ENCODE measurements at regions not wholly inside any gene's neighbourhood (a gene's known extent, or its start where the extent isn't known, plus 50 kb on each side); places are given as distances from the start of the nearest gene placed in this dataset.

- CTCF ChIA-PET: no interaction called here
- no peak for FAIRE-seq
Measured at GRCh38 chr13:68174893-68175292, 944.8 kb upstream of the PCDH9 start.

GRCh38 chr13:68173111-68173510 is 943.0 kb upstream of the PCDH9 start:
- H3K4me2 ChIP-seq: no peak overlapping the region
- no peak overlapping the region for H3K4me3 ChIP-seq
- ChIA-PET CTCF (no interaction called here), POLR2A (no interaction called here)
- DNase-seq (ENCODE audit: low read depth in 1 of 2, low spot score in 1 of 2) (no peak), ATAC-seq (no peak), FAIRE-seq (no peak)
- H3K4me1 ChIP-seq: peaks cover 5% of the 10 kb centered on the region; the same call in 1 of the 3 replicates
- WGBS (ENCODE audit: missing lambda C conversion rate): 17% methylated on average over 2 of the region's 2 CpGs
- no peak for TF ChIP-seq FOSL2 (IDR thresholded peaks at IDR 0.05)
- TF ChIP-seq FOSL2 (CRISPR knock-in tag; IDR thresholded peaks at IDR 0.05): no peak
- TF ChIP-seq CHD4 (IDR thresholded peaks at IDR 0.05; ENCODE audit: borderline replicate concordance): no peak
- no peak for TF ChIP-seq MAX (IDR thresholded peaks at IDR 0.05)
- no peak for TF ChIP-seq ESRRA (IDR thresholded peaks at IDR 0.05; ENCODE audit: borderline replicate concordance, low read length)
- TF ChIP-seq POLR2AphosphoS2 (conservative IDR thresholded peaks at IDR 0.05; ENCODE audit: low read length): no peak
- TF ChIP-seq REST (IDR thresholded peaks at IDR 0.05): no peak
- no peak for TF ChIP-seq ZNF302 (CRISPR knock-in tag; IDR thresholded peaks at IDR 0.05)
- no peak for TF ChIP-seq PBX3 (IDR thresholded peaks at IDR 0.05)
- TF ChIP-seq ZSCAN20 (CRISPR knock-in tag; IDR thresholded peaks at IDR 0.05): no peak
- no peak for TF ChIP-seq FOXS1 (CRISPR knock-in tag; IDR thresholded peaks at IDR 0.05)
- TF ChIP-seq ZFP36 (IDR thresholded peaks at IDR 0.05; ENCODE audit: borderline replicate concordance, partially characterized antibody): no peak
- TF ChIP-seq NR3C1 (IDR thresholded peaks at IDR 0.05): no peak
- TF ChIP-seq JUN (IDR thresholded peaks at IDR 0.05): no peak
- no peak for TF ChIP-seq HOXB13 (CRISPR knock-in tag; IDR thresholded peaks at IDR 0.05; ENCODE audit: low read depth)
- H3K27ac ChIP-seq: no peak overlapping the region
- H3K9me3 ChIP-seq: no peaks in the 10 kb centered on the region

More at GRCh38 chr13:68174893-68175292, 944.8 kb upstream of the PCDH9 start:
- DNase-seq (ENCODE audit: low read depth in 1 of 2, low spot score in 1 of 2) (no peak), ATAC-seq (no peak)
- Histone ChIP-seq H3K4me1 (peaks cover 5% of the 10 kb centered on the region; the same call in 1 of the 3 replicates), H3K4me2 (no peak overlapping the region), H3K9me3 (no peaks in the 10 kb centered on the region), H3K27ac (no peak overlapping the region), H3K4me3 (no peak overlapping the region)
- POLR2A ChIA-PET: no interaction called here
- WGBS (ENCODE audit: missing lambda C conversion rate): 89% methylated on average over 2 of the region's 2 CpGs
- TF ChIP-seq JUNB (IDR thresholded peaks at IDR 0.05): no peak
- no peak for TF ChIP-seq EP300 (IDR thresholded peaks at IDR 0.05)
- no peak for TF ChIP-seq NR3C1 (IDR thresholded peaks at IDR 0.05)
- no peak for TF ChIP-seq CBX8 (IDR thresholded peaks at IDR 0.05)
- TF ChIP-seq ATOH8 (CRISPR knock-in tag; IDR thresholded peaks at IDR 0.05; ENCODE audit: low read depth): no peak
- TF ChIP-seq FOXS1 (CRISPR knock-in tag; IDR thresholded peaks at IDR 0.05): no peak
- no peak for TF ChIP-seq EHF (CRISPR knock-in tag; IDR thresholded peaks at IDR 0.05)
- no peak for TF ChIP-seq GATA3 (IDR thresholded peaks at IDR 0.05; ENCODE audit: borderline replicate concordance)
- no peak for TF ChIP-seq USF2 (IDR thresholded peaks at IDR 0.05)
- TF ChIP-seq ESRRA (IDR thresholded peaks at IDR 0.05; ENCODE audit: borderline replicate concordance, low read length): no peak
- TF ChIP-seq FOSB (CRISPR knock-in tag; IDR thresholded peaks at IDR 0.05): no peak
- TF ChIP-seq SMC3 (IDR thresholded peaks at IDR 0.05): no peak
- no peak for TF ChIP-seq ZSCAN20 (CRISPR knock-in tag; IDR thresholded peaks at IDR 0.05)
- TF ChIP-seq SREBF2 (IDR thresholded peaks at IDR 0.05): no peak
- TF ChIP-seq ZC3H11A (IDR thresholded peaks at IDR 0.05): no peak
- TF ChIP-seq RARB (CRISPR knock-in tag; IDR thresholded peaks at IDR 0.05): no peak
- TF ChIP-seq MAZ (IDR thresholded peaks at IDR 0.05; ENCODE audit: borderline replicate concordance, low read depth, low read length): no peak
- TF ChIP-seq HOXA7 (CRISPR knock-in tag; IDR thresholded peaks at IDR 0.05): no peak
